NCI-H146 (cell line): ENCODE measurements at regions not wholly inside any gene's neighbourhood (a gene's known extent, or its start where the extent isn't known, plus 50 kb on each side); places are given as distances from the start of the nearest gene placed in this dataset.
"Not testable (repeated sequence)": the region's sequence is repeated elsewhere in the genome, so short reads cannot be mapped to it uniquely, and the experiment has no call there.

ENCODE experiments used
- DNase-seq: peaks from one replicate; lab custom pipeline; 2025; lab: John Stamatoyannopoulos, UW

GRCh38 chr1:60849401-60849800 is 233.0 kb upstream of the NFIA start:
- no peak for DNase-seq

DNA sequence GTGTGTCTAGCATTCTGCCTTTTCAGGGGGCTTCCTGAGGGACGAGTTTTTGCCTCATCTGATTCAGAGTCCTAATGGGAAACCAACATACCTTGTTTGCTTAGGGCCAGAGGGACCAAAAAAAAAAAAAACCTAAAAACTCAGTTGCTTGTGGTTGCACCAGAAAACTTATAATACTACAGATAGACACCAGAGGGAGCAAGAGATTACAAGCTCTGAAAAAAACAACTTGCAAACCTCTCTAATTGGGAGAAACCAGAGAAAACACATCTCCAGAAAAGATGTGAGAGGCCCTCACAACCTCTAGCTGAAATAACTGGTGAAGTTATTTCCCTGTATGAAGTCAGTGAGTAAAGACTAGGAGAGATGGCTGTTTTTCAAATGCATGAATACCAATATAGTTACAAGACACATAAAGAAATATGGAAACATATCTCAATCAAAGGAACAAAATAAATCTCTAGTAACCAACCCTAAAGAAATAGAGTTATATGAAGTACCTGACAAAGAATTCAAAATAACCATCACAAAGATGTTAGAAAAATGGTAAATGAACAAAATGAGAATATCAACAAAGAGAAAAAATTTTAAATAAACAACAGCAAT is 233.7 kb upstream of the NFIA start:
- DNase-seq: no peak

DNA sequence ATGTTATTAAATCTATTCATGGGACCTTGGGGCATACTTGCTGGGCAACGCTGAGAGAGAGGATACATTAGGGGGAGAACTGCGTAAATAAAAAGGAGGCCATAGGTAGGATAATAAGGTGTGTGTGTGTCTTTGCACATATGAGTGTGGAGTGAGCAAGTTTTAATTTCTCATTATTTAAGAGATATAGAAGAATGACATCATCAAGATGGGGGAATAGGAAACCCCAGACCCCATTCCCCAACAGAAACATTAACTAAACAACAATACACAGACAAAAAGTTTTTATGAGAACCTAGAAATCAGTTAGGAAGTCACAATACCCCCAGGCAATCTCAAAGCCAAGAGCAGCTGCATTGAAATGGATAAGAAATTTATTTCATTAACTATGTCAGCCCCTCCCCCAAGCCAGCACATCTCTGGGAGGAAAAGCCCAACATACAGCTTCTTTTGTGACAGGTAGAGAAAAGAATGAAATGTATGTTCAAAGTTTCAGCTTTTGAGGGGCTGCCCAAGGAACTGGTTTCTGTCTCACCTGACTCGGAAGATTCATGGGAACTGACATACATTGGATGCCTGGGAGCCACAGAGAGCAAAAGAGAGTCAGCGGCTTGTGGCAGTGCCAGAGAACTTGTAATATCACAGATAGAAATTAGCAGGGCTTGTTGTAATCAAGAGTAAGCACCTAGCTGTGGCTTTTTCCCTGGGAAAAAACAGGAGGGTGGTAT is 234.3 kb upstream of the NFIA start:
- no peak for DNase-seq

DNA sequence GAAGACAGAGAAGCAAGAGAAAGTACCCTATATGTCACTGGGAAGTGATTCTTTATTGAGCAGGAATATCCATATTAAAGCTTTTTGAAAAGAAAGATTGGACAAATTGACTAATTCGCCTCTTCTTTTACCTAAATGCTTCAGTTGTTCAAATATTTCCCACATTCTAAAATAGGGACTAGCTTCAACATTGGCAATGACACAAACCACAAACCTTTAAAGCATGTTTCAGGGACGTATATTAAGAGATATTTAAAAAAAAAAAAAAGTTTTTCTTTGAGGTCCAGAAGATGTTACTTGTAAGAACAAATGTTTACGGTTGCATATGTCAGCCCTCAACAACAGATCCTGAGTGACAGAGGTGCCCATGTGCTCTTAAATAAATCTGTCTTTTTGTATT is 235.0 kb upstream of the NFIA start:
- no peak for DNase-seq

- DNase-seq: not testable (repeated sequence)
Observed at GRCh38 chr1:60845659-60846058, 236.7 kb upstream of the NFIA start.

DNA sequence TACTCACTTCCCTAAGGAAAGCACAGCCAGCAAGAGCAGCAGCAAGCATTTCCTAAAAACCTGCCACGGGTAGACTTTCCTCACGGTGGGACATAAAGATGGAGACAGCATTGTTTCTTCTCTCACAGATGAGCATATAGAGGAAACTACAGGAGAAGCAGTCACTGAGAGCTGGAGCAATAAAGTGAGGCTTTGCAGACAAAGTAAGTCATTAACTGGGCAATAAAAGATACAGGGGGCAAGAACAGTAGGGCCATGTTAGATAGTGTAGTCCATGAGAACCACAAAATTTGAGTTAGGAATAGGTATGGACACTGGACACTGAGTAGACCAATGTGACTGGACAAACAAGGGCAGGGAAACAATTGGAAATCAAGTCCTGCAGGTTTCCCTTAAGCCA is 240.1 kb upstream of the NFIA start:
- no peak for DNase-seq

- DNase-seq: no peak
Observed at GRCh38 chr1:60841116-60842046, 241.0 kb upstream of the NFIA start.

- not testable (repeated sequence) for DNase-seq
Observed at GRCh38 chr1:60840476-60840875, 241.9 kb upstream of the NFIA start.

- DNase-seq: no peak
Observed at GRCh38 chr1:60835649-60836048, 246.7 kb upstream of the NFIA start.

DNA sequence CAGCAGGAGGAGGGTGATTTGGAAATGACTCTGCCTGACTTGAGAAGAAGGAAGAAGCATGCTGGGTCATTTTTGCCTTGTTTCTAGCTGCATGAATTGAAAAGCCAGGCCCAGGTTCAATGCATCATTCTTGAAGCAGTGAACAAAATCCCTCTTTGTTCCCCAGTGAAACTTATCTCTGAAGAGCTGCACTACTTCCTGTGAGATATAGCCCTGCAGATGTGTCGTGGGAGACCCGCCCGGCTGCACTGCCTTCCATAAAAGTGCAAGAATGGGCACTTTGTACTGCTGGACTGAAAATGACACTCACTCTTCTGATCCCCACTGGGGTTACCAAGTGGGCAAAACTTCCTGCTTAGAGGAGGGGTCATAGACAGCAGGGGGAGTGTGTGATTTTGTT is 249.2 kb upstream of the NFIA start:
- no peak for DNase-seq

GRCh38 chr1:60832367-60832766 is 250.0 kb upstream of the NFIA start:
- DNase-seq: no peak

- DNase-seq: no peak
Observed at GRCh38 chr1:60831780-60832179, 250.6 kb upstream of the NFIA start.

GRCh38 chr1:60828944-60829343 is 253.4 kb upstream of the NFIA start:
- DNase-seq: no peak

DNA sequence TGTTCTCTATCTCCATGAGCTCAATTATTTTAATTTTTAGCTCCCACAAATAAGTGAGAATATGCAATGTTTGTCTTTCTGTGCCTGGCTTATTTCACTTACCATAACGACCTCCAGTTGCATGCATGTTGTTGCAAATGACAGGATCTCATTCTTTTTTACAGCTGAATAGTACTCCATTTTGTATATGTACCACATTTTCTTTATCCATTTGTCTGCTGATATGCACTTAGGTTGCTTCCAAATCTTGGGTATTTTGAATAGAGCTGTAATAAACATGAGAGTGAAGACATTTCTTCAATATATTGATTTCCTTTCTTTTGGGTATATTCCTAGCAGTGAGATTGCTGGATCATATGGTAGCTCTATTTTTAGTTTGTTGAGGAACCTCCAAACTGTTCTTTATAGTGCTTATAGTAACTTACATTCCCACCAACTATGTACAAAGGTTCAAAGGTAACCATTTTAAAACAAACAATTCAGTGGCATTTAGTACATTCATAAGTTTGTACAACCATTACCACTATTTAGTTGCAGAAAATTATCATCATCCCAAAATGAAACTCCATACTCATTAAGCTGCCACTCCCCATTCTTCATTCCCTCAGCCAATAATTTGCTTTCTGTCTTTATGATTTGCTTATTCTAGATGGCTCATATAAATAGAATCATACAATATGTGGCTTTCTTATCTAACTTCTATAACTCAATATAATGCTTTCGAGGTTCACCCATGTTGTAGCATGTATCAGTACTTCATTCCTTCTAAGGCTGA is 255.9 kb upstream of the NFIA start:
- DNase-seq: no peak

DNA sequence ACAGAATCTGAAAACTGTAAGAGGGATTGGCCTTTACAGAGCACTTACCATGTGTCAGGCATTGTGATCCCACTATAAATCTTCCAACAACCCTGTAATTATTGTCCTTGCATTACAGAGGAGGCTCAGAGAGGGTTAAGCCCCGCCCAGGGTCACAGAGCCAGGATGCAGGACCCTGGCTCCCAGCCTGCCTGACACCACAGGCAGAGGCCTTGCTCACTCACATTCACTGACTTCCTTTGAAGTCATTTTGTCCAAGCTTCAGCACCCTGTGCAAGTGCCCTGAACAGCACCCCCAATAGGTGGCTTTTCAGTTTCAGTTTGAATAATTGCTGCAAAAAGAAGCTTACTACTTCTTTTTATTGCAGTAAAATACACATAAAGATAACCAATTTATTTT is 256.8 kb upstream of the NFIA start:
- no peak for DNase-seq

- DNase-seq: no peak
Observed at GRCh38 chr1:60823151-60823550, 259.2 kb upstream of the NFIA start.

- DNase-seq: no peak
Observed at GRCh38 chr1:60822252-60822651, 260.1 kb upstream of the NFIA start.

GRCh38 chr1:60821156-60821555 is 261.2 kb upstream of the NFIA start:
- DNase-seq: no peak

GRCh38 chr1:60818969-60819701 is 263.2 kb upstream of the NFIA start:
- DNase-seq: no peak

DNA sequence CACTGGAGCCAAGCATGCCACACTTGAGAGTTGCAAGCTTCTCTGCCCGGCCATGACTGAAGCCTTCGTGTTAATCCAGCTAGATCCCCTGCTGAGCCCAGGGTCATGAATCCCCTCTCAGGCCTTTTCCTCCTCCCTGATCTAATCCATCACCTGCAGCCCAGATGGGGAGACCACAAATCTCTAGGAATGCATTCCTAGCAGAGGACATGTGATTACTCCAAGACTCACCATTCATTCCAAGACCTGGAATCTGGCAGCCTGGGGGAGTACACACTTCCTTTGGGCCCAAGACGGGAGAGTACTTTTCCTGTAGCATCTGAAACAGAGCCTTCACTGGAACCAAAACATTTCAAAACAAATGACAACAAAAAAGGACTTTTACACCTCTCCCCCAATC is 269.3 kb upstream of the NFIA start:
- DNase-seq: no peak

- no peak for DNase-seq
Observed at GRCh38 chr1:60809204-60809980, 273.0 kb upstream of the NFIA start.
